Osteoblast (primary cell): ENCODE measurements at regions not wholly inside any gene's neighbourhood (a gene's known extent, or its start where the extent isn't known, plus 50 kb on each side); places are given as distances from the start of the nearest gene placed in this dataset.

Source experiments
- DNase-seq: peaks from one replicate; pipeline ENCODE4 v3.0.0; 2011; ENCODE audit warnings: low spot score, mixed read lengths; ENCODE audit not compliant: insufficient read length; ENCODE audit errors: missing footprints
- H2AFZ ChIP-seq: 2 replicates; pipeline ENCODE4 v1.6.0; 2011; ENCODE audit warnings: mild to moderate bottlenecking, low read length
- H3K27ac ChIP-seq: 2 replicates; pipeline ENCODE4 v1.5.1; 2011; ENCODE audit warnings: mild to moderate bottlenecking, low read depth, low read length, moderate library complexity
- H3K27me3 ChIP-seq: 2 replicates; pipeline ENCODE4 v1.6.0; 2012; ENCODE audit warnings: mild to moderate bottlenecking, control low read depth, inconsistent platforms, low read length, moderate library complexity; ENCODE audit not compliant: insufficient read depth
- H3K36me3 ChIP-seq: 2 replicates; pipeline ENCODE4 v1.5.1; 2011; ENCODE audit warnings: mild to moderate bottlenecking, low read length, control low read depth, moderate library complexity; ENCODE audit not compliant: insufficient read depth
- H3K4me1 ChIP-seq: 2 replicates; pipeline ENCODE4 v1.5.1; 2011; ENCODE audit warnings: mild to moderate bottlenecking, low read length, control low read depth, moderate library complexity; ENCODE audit not compliant: insufficient read depth
- H3K4me2 ChIP-seq: 2 replicates; pipeline ENCODE4 v1.6.0; 2011; ENCODE audit warnings: mild to moderate bottlenecking, low read length; ENCODE audit not compliant: insufficient read depth
- H3K4me3 ChIP-seq: fragments of 200-600 bp; sonication (generic); 3 replicates; pipeline ENCODE4 v1.5.1; 2012; ENCODE audit warnings: mild to moderate bottlenecking, low read length, inconsistent platforms; ENCODE audit not compliant: insufficient read depth
- H3K79me2 ChIP-seq: 2 replicates; pipeline ENCODE4 v1.6.0; 2012; ENCODE audit warnings: mild to moderate bottlenecking, low read length, control low read depth, inconsistent platforms; ENCODE audit not compliant: insufficient read depth
- H3K9me3 ChIP-seq: 2 replicates; pipeline ENCODE4 v1.5.1; 2011; ENCODE audit warnings: low read depth, low read length, control low read depth
- H4K20me1 ChIP-seq: 2 replicates; pipeline ENCODE4 v1.6.0; 2012; ENCODE audit warnings: mild to moderate bottlenecking, low read length, control low read depth; ENCODE audit not compliant: insufficient read depth
- CTCF ChIP-seq: IDR thresholded peaks from 2 replicates; pipeline ENCODE4 v1.5.1; 2011; ENCODE audit warnings: mild to moderate bottlenecking, low read depth, low read length, moderate library complexity; ENCODE audit errors: extremely low read depth

- Histone ChIP-seq H3K27ac (no peak overlapping the region), H3K9me3 (no peaks in the 10 kb centered on the region), H3K79me2 (no peaks in the 10 kb centered on the region), H3K4me2 (no peak overlapping the region), H3K4me1 (peaks cover 2% of the 10 kb centered on the region), H3K36me3 (no peaks in the 10 kb centered on the region), H4K20me1 (no peaks in the 10 kb centered on the region), H3K27me3 (no peaks in the 10 kb centered on the region), H2AFZ (no peak overlapping the region), H3K4me3 (no peak overlapping the region)
- TF ChIP-seq CTCF: no peak
- DNase-seq: no peak
Observed at GRCh38 chr9:82495884-82496777, 507.6 kb downstream of the SPATA31D1 start.

DNA sequence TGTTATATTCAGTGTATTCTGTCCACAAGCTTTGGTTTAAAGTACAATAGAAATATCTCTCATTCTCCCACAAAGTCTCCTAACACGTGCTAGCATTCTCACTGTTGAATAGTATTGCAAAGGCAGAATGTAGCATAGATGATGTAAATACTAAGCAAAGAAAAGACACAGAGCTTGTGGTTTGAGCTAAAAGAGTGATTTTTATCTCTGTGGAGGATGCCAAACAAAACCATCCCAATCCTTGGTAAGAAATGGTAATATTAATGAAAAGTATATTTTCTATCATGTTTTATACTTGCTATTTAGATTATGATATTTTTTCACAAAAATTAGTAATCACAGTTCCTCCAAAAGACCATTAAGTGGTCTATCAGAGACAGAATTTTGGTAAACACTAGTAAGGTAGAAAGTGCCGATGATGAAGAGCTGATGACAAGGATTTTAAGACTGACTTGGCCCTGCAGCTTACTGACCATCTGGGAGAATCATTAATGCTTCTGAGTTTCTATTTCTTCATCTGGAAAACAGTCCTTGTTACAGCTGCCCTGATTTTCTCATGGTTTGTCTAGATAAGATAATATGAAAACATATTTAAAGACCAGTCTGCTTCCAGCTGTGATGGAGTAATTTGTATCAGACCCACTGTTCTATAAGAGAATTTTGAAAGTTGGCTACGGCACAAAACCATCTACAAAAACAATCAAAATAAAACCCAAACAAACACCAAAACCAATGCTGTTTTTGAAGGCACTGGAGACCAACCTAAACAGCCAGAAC lies 510.2 kb downstream of the SPATA31D1 start:
- no peaks in the 10 kb centered on the region for H3K9me3 ChIP-seq
- no peaks in the 10 kb centered on the region for H4K20me1 ChIP-seq
- H2AFZ ChIP-seq: no peak overlapping the region
- H3K27ac ChIP-seq: no peak overlapping the region
- no peak for TF ChIP-seq CTCF
- no peaks in the 10 kb centered on the region for H3K79me2 ChIP-seq
- H3K36me3 ChIP-seq: no peaks in the 10 kb centered on the region
- no peak overlapping the region for H3K4me3 ChIP-seq
- H3K4me2 ChIP-seq: no peak overlapping the region
- H3K27me3 ChIP-seq: no peaks in the 10 kb centered on the region
- H3K4me1 ChIP-seq: peaks cover 2% of the 10 kb centered on the region
- DNase-seq: no peak

DNA sequence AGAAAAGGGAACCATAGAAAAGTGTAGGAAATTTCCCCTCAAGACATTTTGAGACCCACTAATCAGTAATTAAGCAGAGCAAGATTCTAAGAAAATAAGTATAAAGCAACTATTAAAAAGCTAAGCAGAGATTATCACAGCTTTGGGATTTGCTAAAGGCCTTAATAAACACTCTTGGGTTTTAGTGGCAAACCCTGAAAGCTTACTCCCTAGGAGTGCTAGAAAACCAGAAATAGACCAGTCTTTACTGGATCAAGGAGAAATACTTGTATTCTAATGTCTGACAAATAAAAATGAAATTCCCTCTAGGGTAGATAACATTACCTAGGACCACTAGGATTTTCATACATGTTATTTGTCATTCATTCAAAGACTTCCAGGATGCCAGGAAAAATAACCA lies 510.8 kb downstream of the SPATA31D1 start:
- peaks cover 2% of the 10 kb centered on the region for H3K4me1 ChIP-seq
- no peak overlapping the region for H2AFZ ChIP-seq
- no peaks in the 10 kb centered on the region for H3K79me2 ChIP-seq
- no peak overlapping the region for H3K4me3 ChIP-seq
- TF ChIP-seq CTCF: no peak
- H3K27ac ChIP-seq: no peak overlapping the region
- no peaks in the 10 kb centered on the region for H3K9me3 ChIP-seq
- DNase-seq: no peak
- H3K36me3 ChIP-seq: no peaks in the 10 kb centered on the region
- no peaks in the 10 kb centered on the region for H4K20me1 ChIP-seq
- H3K4me2 ChIP-seq: no peak overlapping the region
- no peaks in the 10 kb centered on the region for H3K27me3 ChIP-seq

DNA sequence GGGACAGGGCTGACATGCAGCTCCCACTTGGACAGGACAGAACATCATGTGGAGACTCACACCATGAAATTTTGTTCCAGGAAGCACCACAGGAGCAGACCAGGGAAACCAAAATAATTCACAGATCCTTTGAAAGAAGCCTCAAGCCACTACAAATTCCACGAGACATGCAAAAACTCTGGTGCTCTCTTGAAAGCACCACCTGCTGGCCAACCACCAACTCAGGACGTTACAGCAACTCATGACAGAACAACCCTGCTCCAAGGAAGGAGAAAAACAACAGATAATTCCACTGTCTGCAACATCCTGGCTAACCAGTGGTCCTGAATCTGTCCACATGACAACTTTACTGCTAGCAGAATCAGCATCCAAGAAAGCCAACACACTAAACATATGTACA lies 516.0 kb downstream of the SPATA31D1 start:
- H3K4me1 ChIP-seq: no peaks in the 10 kb centered on the region
- no peak overlapping the region for H2AFZ ChIP-seq
- TF ChIP-seq CTCF: no peak

More for the DNA sequence above, 516.0 kb downstream of the SPATA31D1 start:
- Histone ChIP-seq H3K36me3 (no peaks in the 10 kb centered on the region), H3K27me3 (no peaks in the 10 kb centered on the region), H3K79me2 (no peaks in the 10 kb centered on the region), H3K27ac (no peak overlapping the region), H3K9me3 (no peaks in the 10 kb centered on the region), H3K4me2 (no peak overlapping the region), H3K4me3 (no peak overlapping the region), H4K20me1 (no peaks in the 10 kb centered on the region)
- no peak for DNase-seq
